ACC112 (cell line): ENCODE measurements at regions not wholly inside any gene's neighbourhood (a gene's known extent, or its start where the extent isn't known, plus 50 kb on each side); places are given as distances from the start of the nearest gene placed in this dataset.
"Not testable (repeated sequence)": the region's sequence is repeated elsewhere in the genome, so short reads cannot be mapped to it uniquely, and the experiment has no call there.

Experiments used
- H2AFZ ChIP-seq: fragments of 200-600 bp; sonication (generic); one replicate; pipeline ENCODE4 v1.6.0; 2017; ENCODE audit warnings: antibody characterized with exemption, low read length; ENCODE audit not compliant: unreplicated experiment
- H3K27ac ChIP-seq: fragments of 200-600 bp; sonication (generic); 2 replicates; pipeline ENCODE4 v1.5.1; 2014; ENCODE audit warnings: low read depth, mild to moderate bottlenecking, antibody characterized with exemption, low read length, moderate library complexity
- H3K27me3 ChIP-seq: fragments of 200-600 bp; sonication (generic); 2 replicates; pipeline ENCODE4 v1.6.1; 2014; ENCODE audit warnings: mild to moderate bottlenecking, antibody characterized with exemption, low read length, moderate library complexity, mixed read lengths; ENCODE audit not compliant: insufficient read depth
- H3K36me3 ChIP-seq: fragments of 200-600 bp; sonication (generic); 2 replicates; pipeline ENCODE4 v1.6.1; 2016; ENCODE audit warnings: mild to moderate bottlenecking, antibody characterized with exemption, low read length, moderate library complexity, mixed read lengths; ENCODE audit not compliant: insufficient read depth
- H3K4me1 ChIP-seq: fragments of 200-600 bp; sonication (generic); one replicate; pipeline ENCODE4 v1.6.1; 2016; ENCODE audit warnings: low read length, mixed read lengths; ENCODE audit not compliant: insufficient read depth, unreplicated experiment, control insufficient read depth
- H3K4me3 ChIP-seq: fragments of 200-600 bp; sonication (generic); 2 replicates; pipeline ENCODE4 v1.5.1; 2014; ENCODE audit warnings: mild to moderate bottlenecking, low read depth, low read length
- H3K79me2 ChIP-seq: fragments of 200-600 bp; sonication (generic); one replicate; pipeline ENCODE4 v1.6.0; 2016; ENCODE audit warnings: low read length; ENCODE audit not compliant: control insufficient read depth, unreplicated experiment, insufficient read depth

DNA sequence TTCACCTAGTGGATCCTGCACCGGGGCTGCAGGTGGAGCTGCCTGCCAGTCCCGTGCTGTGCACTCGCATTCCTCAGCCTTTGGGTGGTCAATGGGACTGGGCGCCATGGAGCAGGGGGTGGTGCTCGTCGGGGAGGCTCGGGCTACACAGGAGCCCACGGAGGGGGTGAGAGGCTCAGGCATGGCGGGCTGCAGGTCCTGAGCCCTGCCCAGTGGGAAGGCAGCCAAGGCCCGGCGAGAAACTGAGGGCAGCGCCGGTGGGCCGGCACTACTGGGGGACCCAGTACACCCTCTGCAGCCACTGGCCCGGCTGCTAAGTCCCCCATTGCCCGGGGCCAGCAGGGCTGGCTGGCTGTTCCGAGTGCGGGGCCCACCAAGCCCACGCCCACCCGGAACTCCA is 401.0 kb upstream of the CDH9 start:
- not testable (repeated sequence) for H3K27me3 ChIP-seq, H3K27ac ChIP-seq, H2AFZ ChIP-seq, H3K4me1 ChIP-seq, H3K4me3 ChIP-seq, H3K36me3 ChIP-seq, H3K79me2 ChIP-seq

DNA sequence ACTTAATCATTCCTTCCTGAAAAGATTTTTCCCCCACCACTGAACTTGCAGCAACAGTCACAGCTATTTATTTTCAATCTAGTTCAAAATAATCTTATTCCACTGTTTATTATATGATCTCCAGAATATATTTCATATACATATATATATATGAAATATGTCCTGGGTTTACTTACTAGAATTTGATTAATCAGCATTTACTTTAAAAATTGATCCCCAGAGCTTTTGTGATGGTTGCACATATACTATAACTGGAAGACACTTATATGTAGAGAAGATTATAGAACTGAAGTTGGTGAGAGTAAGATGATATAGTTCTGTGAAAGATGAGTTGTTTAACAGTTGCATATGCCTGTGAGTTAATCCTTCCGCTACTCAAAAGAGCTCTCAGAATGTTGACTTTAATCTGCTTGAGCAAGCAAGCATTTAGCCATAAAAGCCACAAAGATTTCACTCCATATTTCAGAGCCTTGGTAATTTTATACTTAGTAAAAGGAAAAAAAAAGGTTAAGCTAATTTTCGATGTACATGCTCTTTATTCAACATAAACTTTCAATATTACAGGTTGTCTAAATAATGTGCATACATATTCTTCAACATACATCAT is 399.3 kb upstream of the CDH9 start:
- Histone ChIP-seq H3K27me3 (no peaks in the 10 kb centered on the region), H3K4me1 (no peaks in the 10 kb centered on the region), H3K27ac (no peak overlapping the region), H3K79me2 (no peaks in the 10 kb centered on the region), H3K36me3 (no peaks in the 10 kb centered on the region), H3K4me3 (no peak overlapping the region), H2AFZ (no peak overlapping the region)

DNA sequence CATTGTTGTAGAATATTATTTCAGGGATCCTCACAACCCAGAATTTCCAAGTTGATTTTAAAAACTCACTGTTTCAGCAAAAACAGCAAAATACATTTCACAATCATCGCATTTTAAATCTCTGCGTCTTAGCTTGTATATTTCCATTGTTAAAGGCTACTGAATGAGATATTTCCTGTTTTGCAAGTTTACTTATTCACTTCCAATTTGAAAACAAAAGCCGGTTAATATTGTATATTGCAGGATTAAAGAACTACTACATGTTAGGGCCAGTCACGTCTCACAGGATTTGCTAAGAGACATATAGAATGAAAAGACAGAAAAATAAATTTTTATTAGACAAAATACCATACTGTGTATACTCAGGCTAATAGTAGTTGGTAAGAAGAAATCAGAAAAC is 395.9 kb upstream of the CDH9 start:
- Histone ChIP-seq H3K79me2 (no peaks in the 10 kb centered on the region), H2AFZ (no peak overlapping the region)

DNA sequence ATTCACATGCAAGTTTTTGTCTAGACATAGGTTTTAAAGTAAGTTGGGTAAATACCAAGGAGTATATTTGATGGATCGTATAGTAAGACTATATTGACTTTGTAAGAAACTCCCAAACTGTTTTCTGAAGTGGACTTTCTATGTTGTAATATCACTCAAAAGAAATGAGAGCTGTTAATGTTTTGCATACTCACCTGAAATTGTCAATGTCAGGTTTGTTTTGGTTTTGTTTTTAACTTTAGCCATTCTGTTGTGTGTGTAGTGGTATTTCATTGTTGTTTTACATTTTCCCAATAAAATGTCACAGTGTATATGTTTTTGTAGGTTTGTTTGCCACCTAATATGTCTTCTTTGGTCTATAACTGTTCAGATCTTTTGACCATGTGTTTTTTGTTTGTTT is 375.7 kb upstream of the CDH9 start:
- H3K36me3 ChIP-seq = no peaks in the 10 kb centered on the region
- no peaks in the 10 kb centered on the region for H3K27me3 ChIP-seq
- H3K4me1 ChIP-seq = no peaks in the 10 kb centered on the region
- no peaks in the 10 kb centered on the region for H3K79me2 ChIP-seq
- H3K27ac ChIP-seq = no peak overlapping the region
- H2AFZ ChIP-seq = no peak overlapping the region
- no peak overlapping the region for H3K4me3 ChIP-seq

More for the DNA sequence above, 395.9 kb upstream of the CDH9 start:
- Histone ChIP-seq H3K4me1 (no peaks in the 10 kb centered on the region), H3K4me3 (no peak overlapping the region), H3K27me3 (no peaks in the 10 kb centered on the region), H3K27ac (no peak overlapping the region), H3K36me3 (no peaks in the 10 kb centered on the region)

DNA sequence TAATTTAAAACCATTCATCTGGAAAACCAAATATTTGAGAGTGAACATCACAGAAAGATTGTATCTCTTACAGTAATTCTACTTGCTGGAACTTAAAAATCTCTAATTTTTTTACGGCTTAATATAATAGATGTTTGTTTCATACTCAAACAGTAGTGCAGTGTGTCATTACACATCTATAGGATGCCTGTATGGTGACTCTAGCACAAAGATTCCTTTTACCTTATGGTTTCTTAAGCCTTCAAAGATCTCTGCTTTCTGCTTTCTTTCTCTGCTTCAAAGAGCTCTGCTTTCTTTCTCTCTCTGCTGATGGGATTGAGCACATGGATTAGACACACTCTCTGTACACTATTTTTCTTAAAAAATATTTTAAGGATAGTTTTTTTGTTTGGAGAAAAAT is 374.0 kb upstream of the CDH9 start:
- H3K27me3 ChIP-seq = no peaks in the 10 kb centered on the region
- no peaks in the 10 kb centered on the region for H3K4me1 ChIP-seq
- no peak overlapping the region for H2AFZ ChIP-seq
- no peak overlapping the region for H3K4me3 ChIP-seq
- H3K27ac ChIP-seq = no peak overlapping the region
- no peaks in the 10 kb centered on the region for H3K36me3 ChIP-seq
- no peaks in the 10 kb centered on the region for H3K79me2 ChIP-seq

DNA sequence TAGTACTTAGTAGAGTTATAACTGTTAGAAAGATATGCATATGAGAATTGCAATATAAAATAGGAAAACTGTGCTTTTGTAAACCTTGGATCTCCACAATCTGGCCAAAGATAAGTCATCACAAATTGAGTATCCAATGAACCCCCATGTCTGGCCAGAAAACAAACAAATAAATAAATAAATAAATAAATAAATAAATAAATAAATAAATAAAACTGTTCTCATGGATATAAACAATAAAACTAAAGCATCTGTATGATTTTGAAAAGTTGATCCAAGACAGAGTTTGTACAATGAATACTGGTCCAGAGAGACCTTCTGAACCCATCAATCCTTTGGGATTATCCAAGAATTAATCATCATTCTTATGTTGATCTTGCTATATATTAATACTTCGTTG is 367.6 kb upstream of the CDH9 start:
- Histone ChIP-seq H3K27ac (no peak overlapping the region), H3K79me2 (no peaks in the 10 kb centered on the region), H3K27me3 (no peaks in the 10 kb centered on the region), H3K36me3 (no peaks in the 10 kb centered on the region), H3K4me3 (no peak overlapping the region), H3K4me1 (no peaks in the 10 kb centered on the region), H2AFZ (no peak overlapping the region)

DNA sequence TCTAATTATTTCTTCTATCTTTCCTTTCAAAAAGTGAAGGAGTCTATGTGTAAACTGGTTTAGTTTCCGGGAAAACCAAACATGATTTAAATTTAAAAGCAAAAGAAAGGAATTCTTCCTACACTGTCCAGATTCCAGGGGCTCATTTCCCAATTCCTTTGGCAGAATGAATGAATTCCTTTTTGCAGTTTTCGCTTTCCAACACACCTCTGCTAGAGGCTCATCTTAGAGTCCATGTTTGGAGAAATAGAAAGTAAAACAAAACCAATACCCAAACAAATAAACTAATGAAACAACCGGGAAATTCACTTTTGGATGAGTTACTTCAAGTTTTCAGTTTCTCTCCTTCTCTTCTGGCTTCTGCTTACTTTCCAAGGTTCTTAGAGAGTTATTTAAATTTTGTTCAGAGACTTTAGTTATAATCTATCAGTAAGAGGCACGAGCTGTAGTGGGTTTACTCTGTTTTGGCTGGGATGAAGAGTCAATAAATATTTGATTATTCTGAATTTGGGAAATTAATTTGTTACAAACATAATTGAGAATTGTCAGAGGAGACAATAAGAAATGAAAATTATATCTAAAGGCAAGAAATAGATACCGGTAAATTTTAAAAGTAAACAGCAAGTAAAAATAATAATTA is 365.0 kb upstream of the CDH9 start:
- peak overlapping the region; percentile 74 for H3K27ac ChIP-seq
- H2AFZ ChIP-seq = peak overlapping the region; percentile 60
- no peaks in the 10 kb centered on the region for H3K4me1 ChIP-seq
- H3K36me3 ChIP-seq = no peaks in the 10 kb centered on the region
- H3K27me3 ChIP-seq = no peaks in the 10 kb centered on the region
- no peaks in the 10 kb centered on the region for H3K79me2 ChIP-seq
- peak overlapping the region; percentile 82 for H3K4me3 ChIP-seq

DNA sequence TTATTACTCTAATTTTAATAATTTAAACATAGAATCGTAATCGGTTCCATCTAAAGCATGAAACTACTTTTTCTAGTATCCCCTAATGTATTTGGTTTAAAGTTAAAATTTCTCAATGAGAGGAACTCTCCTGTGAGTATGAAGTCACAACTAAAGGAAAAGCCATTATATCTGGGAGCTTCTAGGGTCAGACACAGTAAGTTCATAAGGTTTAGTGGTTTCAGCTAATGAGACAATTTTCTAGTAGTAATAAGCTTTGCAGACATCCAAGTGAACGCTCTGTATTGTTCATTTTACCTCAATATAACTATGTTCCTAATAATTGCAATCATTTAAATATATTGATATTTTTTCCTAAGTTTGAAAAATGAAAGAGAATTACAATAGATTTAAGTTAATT is 364.4 kb upstream of the CDH9 start:
- Histone ChIP-seq H3K4me3 (peak overlapping the region; percentile 82), H3K4me1 (no peaks in the 10 kb centered on the region), H3K27me3 (no peaks in the 10 kb centered on the region), H3K36me3 (no peaks in the 10 kb centered on the region), H3K79me2 (no peaks in the 10 kb centered on the region), H3K27ac (peak overlapping the region; percentile 25), H2AFZ (peak overlapping the region; percentile 60)

DNA sequence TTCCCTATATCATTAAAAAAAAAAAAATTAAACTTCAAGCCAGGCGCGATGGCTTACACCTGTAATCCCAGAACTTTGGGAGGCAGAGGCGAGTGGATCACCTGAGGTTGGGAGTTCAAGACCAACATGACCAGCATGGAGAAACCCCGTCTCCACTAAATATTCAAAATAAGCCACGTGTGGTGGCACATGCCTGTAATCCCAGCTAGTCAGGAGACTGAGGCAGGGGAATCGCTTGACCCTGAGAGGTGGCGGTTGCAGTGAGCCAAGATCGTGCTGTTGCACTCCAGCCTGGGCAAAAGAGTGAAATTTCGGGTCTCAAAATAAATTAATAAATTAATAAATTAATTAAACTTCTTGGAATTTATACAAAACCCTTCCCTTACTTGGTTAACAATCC is 358.6 kb upstream of the CDH9 start:
- Histone ChIP-seq H3K36me3 (no peaks in the 10 kb centered on the region), H3K27ac (no peak overlapping the region), H3K4me3 (no peak overlapping the region), H3K79me2 (no peaks in the 10 kb centered on the region), H2AFZ (no peak overlapping the region), H3K27me3 (no peaks in the 10 kb centered on the region), H3K4me1 (no peaks in the 10 kb centered on the region)

DNA sequence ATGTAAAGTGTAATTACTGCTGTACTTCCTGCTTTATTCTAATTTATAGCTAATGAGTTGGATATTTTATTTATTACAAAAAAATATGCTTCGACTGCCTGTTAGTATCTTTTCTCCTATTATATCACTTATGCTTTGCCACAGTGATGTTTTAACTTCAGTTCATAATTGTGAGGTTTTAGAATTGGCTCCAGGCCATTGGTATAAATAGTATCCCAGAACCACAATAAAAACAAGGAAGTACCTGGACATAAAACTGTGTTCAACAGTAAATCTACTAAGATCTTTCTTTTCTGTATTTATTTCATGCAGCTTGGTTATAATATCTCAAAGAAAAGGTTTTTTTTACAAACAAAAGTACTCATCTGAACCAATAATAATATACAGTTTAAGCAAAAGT is 354.3 kb upstream of the CDH9 start:
- H3K27ac ChIP-seq = no peak overlapping the region
- H3K27me3 ChIP-seq = no peaks in the 10 kb centered on the region
- H3K36me3 ChIP-seq = no peaks in the 10 kb centered on the region

DNA sequence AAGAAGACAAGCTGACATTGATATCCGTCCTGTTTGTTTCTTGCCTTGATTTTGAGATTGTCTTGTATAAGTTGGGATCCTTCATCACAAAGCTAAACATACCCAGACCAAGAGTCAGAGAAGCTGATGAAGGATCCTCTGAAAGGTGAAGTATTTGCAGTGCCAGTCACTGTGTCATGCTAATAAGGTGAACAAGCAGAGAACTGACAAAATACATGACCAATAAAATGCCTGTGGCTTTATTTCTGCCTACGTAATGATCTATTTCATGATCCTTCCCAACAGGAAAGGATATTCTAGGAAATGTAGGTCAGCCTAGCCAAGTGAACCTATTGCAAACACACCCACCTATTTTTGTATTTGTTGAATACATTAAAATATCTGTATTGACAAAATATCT is 351.3 kb upstream of the CDH9 start:
- no peaks in the 10 kb centered on the region for H3K36me3 ChIP-seq
- no peak overlapping the region for H3K27ac ChIP-seq
- no peak overlapping the region for H2AFZ ChIP-seq
- no peaks in the 10 kb centered on the region for H3K27me3 ChIP-seq
- no peak overlapping the region for H3K4me3 ChIP-seq
- H3K79me2 ChIP-seq = no peaks in the 10 kb centered on the region
- H3K4me1 ChIP-seq = no peaks in the 10 kb centered on the region

More for the DNA sequence above, 354.3 kb upstream of the CDH9 start:
- H3K4me1 ChIP-seq = no peaks in the 10 kb centered on the region
- H3K4me3 ChIP-seq = no peak overlapping the region
- no peak overlapping the region for H2AFZ ChIP-seq
- H3K79me2 ChIP-seq = no peaks in the 10 kb centered on the region
